ENCODE measurements at regions not wholly inside any gene's neighbourhood (a gene's known extent, or its start where the extent isn't known, plus 50 kb on each side); places are given as distances from the start of the nearest gene placed in this dataset.

DNA sequence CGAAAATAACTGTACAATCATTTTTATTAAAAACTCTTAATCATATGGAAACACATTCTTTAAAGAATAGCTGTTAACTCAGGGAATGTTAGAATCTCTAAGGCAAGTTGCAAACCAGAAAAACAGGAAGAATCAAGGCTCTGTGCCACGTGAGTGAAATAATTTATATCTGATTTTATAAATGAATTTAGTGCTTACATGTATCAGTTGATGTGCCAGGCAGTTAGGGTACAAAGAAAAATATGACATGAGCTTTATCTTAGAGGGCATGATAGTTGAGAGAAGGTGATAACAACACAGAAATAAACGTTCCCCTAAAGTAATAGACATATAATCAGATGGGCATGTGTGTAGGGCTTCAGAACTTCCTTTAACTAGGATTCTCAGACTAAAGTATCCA is 734.5 kb upstream of the CCDC179 start:
- TF ChIP-seq, protein P1, sequence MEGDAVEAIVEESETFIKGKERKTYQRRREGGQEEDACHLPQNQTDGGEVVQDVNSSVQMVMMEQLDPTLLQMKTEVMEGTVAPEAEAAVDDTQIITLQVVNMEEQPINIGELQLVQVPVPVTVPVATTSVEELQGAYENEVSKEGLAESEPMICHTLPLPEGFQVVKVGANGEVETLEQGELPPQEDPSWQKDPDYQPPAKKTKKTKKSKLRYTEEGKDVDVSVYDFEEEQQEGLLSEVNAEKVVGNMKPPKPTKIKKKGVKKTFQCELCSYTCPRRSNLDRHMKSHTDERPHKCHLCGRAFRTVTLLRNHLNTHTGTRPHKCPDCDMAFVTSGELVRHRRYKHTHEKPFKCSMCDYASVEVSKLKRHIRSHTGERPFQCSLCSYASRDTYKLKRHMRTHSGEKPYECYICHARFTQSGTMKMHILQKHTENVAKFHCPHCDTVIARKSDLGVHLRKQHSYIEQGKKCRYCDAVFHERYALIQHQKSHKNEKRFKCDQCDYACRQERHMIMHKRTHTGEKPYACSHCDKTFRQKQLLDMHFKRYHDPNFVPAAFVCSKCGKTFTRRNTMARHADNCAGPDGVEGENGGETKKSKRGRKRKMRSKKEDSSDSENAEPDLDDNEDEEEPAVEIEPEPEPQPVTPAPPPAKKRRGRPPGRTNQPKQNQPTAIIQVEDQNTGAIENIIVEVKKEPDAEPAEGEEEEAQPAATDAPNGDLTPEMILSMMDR (IDR thresholded peaks at IDR 0.05; ENCODE audit: low read depth, low read length, poor library complexity, severe bottlenecking) = no peak
- no peak for TF ChIP-seq EZH2phosphoT487 (IDR thresholded peaks at IDR 0.05; ENCODE audit: borderline replicate concordance, low read length)
- Histone ChIP-seq H3K36me3 (ENCODE audit: control insufficient read depth, low read length) (no peaks in the 10 kb centered on the region), H3K4me3 (ENCODE audit: low read length) (no peak overlapping the region), H3K4me1 (ENCODE audit: control insufficient read depth, low read length) (no peaks in the 10 kb centered on the region), H3K9me3 (ENCODE audit: control insufficient read depth, insufficient read depth, low read length) (no peaks in the 10 kb centered on the region; the same call in 1 of the 2 replicates), H3F3A (ENCODE audit: control insufficient read depth, insufficient read depth) (no peaks in the 10 kb centered on the region), H3K9me2 (replicated peaks; ENCODE audit: control insufficient read depth, low read length) (no peaks in the 10 kb centered on the region), H4K20me1 (ENCODE audit: control insufficient read depth, insufficient read depth, low read depth, low read length) (no peaks in the 10 kb centered on the region), H3K27ac (ENCODE audit: low read depth, low read length) (no peak overlapping the region), H3K27me3 (ENCODE audit: control insufficient read depth, low read length) (no peaks in the 10 kb centered on the region), H3K4me2 (ENCODE audit: low read length) (no peak overlapping the region), H3K79me2 (ENCODE audit: control insufficient read depth, low read length) (no peaks in the 10 kb centered on the region)

DNA sequence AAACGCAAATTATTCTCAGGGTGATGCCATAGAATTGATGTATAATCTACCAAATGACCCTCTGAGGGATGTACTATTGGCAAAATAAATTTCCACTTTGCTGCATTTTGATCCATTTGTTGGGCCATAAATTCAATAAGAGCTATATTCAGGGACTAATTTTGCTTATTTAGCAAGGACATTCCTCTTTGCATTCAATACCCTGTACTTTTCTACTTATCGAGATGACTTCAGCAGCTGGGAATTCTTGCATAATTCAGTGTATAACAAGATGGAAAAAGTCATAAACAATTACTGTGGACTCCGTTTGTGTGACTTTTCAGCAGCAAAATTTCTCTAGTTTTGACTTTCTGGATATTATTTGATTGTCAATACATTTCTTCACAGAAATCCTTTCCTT is 744.7 kb upstream of the CCDC179 start:
- Histone ChIP-seq H3K9me3 (ENCODE audit: control insufficient read depth, insufficient read depth, low read length) (no peaks in the 10 kb centered on the region; the same call in 1 of the 2 replicates), H3F3A (ENCODE audit: control insufficient read depth, insufficient read depth) (no peaks in the 10 kb centered on the region), H3K9me2 (replicated peaks; ENCODE audit: control insufficient read depth, low read length) (no peaks in the 10 kb centered on the region), H3K27ac (ENCODE audit: low read depth, low read length) (no peak overlapping the region), H3K4me2 (ENCODE audit: low read length) (no peak overlapping the region), H4K20me1 (ENCODE audit: control insufficient read depth, insufficient read depth, low read depth, low read length) (no peaks in the 10 kb centered on the region), H3K4me3 (ENCODE audit: low read length) (no peak overlapping the region), H3K4me1 (ENCODE audit: control insufficient read depth, low read length) (no peaks in the 10 kb centered on the region), H3K27me3 (ENCODE audit: control insufficient read depth, low read length) (no peaks in the 10 kb centered on the region), H3K36me3 (ENCODE audit: control insufficient read depth, low read length) (no peaks in the 10 kb centered on the region), H3K79me2 (ENCODE audit: control insufficient read depth, low read length) (no peaks in the 10 kb centered on the region)
- TF ChIP-seq EZH2phosphoT487 (IDR thresholded peaks at IDR 0.05; ENCODE audit: borderline replicate concordance, low read length) = no peak
- TF ChIP-seq, protein P1 (IDR thresholded peaks at IDR 0.05; ENCODE audit: low read depth, low read length, poor library complexity, severe bottlenecking) = no peak

DNA sequence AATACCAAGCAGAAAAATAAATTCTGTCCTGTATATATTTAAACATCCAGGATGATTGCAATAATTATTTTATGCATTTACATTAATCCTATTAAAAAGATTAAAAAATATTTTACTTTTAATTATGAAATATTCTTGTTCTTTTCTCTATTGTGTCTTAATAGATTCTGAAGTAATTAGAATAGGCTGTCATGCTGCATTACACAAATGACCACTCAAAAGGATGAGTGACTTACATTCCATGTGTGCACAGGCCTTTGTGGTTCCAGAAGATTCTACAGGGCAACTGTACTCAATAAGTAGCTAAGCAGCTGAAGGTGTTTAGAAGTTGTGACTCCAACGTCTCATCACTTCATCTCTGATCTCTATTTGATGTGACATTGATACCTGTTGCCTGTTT is 745.9 kb upstream of the CCDC179 start:
- H3K79me2 ChIP-seq (ENCODE audit: control insufficient read depth, low read length) = no peaks in the 10 kb centered on the region
- no peaks in the 10 kb centered on the region for H3K9me3 ChIP-seq (ENCODE audit: control insufficient read depth, insufficient read depth, low read length)
- no peaks in the 10 kb centered on the region for H3K9me2 ChIP-seq (replicated peaks; ENCODE audit: control insufficient read depth, low read length)
- no peaks in the 10 kb centered on the region for H3K36me3 ChIP-seq (ENCODE audit: control insufficient read depth, low read length)
- TF ChIP-seq, protein P1 (IDR thresholded peaks at IDR 0.05; ENCODE audit: low read depth, low read length, poor library complexity, severe bottlenecking) = no peak
- TF ChIP-seq EZH2phosphoT487 (IDR thresholded peaks at IDR 0.05; ENCODE audit: borderline replicate concordance, low read length) = no peak
- H3F3A ChIP-seq (ENCODE audit: control insufficient read depth, insufficient read depth) = no peaks in the 10 kb centered on the region
- no peaks in the 10 kb centered on the region for H3K27me3 ChIP-seq (ENCODE audit: control insufficient read depth, low read length)
- H3K4me1 ChIP-seq (ENCODE audit: control insufficient read depth, low read length) = no peaks in the 10 kb centered on the region
- H3K4me3 ChIP-seq (ENCODE audit: low read length) = no peak overlapping the region
- H3K4me2 ChIP-seq (ENCODE audit: low read length) = no peak overlapping the region
- H4K20me1 ChIP-seq (ENCODE audit: control insufficient read depth, insufficient read depth, low read depth, low read length) = no peaks in the 10 kb centered on the region
- no peak overlapping the region for H3K27ac ChIP-seq (ENCODE audit: low read depth, low read length)

DNA sequence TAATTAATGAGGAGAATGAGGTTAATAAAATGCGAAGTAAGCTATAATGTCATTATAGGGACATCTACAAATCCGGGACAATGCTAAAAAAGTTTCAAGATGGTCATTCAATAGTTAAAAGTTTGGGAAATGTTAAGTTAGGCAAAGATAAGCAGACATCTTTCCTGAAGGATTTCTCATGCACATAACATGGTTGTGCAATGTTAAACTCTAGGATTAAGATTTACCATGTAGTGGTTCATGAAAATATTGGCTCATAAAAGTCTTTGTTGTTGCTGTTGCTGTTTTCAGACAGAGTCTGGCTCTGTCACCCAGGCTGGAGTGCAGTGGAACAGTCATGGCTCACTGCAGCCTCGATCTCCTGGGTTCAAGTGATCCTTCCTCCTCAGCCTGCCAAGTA is 751.5 kb upstream of the CCDC179 start:
- TF ChIP-seq EZH2phosphoT487 (IDR thresholded peaks at IDR 0.05; ENCODE audit: borderline replicate concordance, low read length) = no peak
- TF ChIP-seq, protein P1 (IDR thresholded peaks at IDR 0.05; ENCODE audit: low read depth, low read length, poor library complexity, severe bottlenecking) = no peak
- no peak overlapping the region for H3K27ac ChIP-seq (ENCODE audit: low read depth, low read length)
- no peak overlapping the region for H3K4me3 ChIP-seq (ENCODE audit: low read length)
- no peaks in the 10 kb centered on the region for H4K20me1 ChIP-seq (ENCODE audit: control insufficient read depth, insufficient read depth, low read depth, low read length)
- H3K36me3 ChIP-seq (ENCODE audit: control insufficient read depth, low read length) = no peaks in the 10 kb centered on the region
- no peaks in the 10 kb centered on the region for H3K79me2 ChIP-seq (ENCODE audit: control insufficient read depth, low read length)
- no peaks in the 10 kb centered on the region for H3K9me2 ChIP-seq (replicated peaks; ENCODE audit: control insufficient read depth, low read length)
- no peaks in the 10 kb centered on the region for H3K9me3 ChIP-seq (ENCODE audit: control insufficient read depth, insufficient read depth, low read length)
- no peaks in the 10 kb centered on the region for H3K27me3 ChIP-seq (ENCODE audit: control insufficient read depth, low read length)
- H3F3A ChIP-seq (ENCODE audit: control insufficient read depth, insufficient read depth) = no peaks in the 10 kb centered on the region
- no peaks in the 10 kb centered on the region for H3K4me1 ChIP-seq (ENCODE audit: control insufficient read depth, low read length)
- H3K4me2 ChIP-seq (ENCODE audit: low read length) = no peak overlapping the region

Measured in DOHH2 (cell line).